Endothelial cell of umbilical vein (primary cell): ENCODE measurements at regions not wholly inside any gene's neighbourhood (a gene's known extent, or its start where the extent isn't known, plus 50 kb on each side); places are given as distances from the start of the nearest gene placed in this dataset.

ENCODE experiments used
- BruUV-seq: library from RNA; stranded (reverse); fragments of 400-500 nt; replicated peaks from 2 replicates; lab custom pipeline; 2021; lab: Mats Ljungman, UMichigan
- CTCF ChIA-PET: fragments of 300-600, 350-600 bp; sonication (Branson Sonifier 250); formaldehyde crosslinking; loops from one replicate; lab custom pipeline; 2021; ENCODE audit warnings: antibody characterized with exemption, inconsistent platforms; lab: Charles Lee
- POLR2A ChIA-PET: fragments of 300-600, 350-600 bp; sonication (Branson Sonifier 250); formaldehyde crosslinking; loops from one replicate; lab custom pipeline; 2021; ENCODE audit warnings: antibody characterized with exemption, inconsistent platforms; lab: Charles Lee
- DNase-seq: peaks from one replicate; pipeline ENCODE4 v3.0.0-alpha.2; 2011; ENCODE audit warnings: low read depth, low spot score
- FAIRE-seq: peaks from 2 replicates; lab custom pipeline; 2011; peaks lifted over from hg19 to GRCh38; lab: Jason Lieb, UNC
- H2AFZ ChIP-seq: 2 replicates; pipeline ENCODE4 v1.6.0; 2012; ENCODE audit warnings: low read depth, low read length, control low read depth, inconsistent platforms
- H3K27ac ChIP-seq: 2 replicates; pipeline ENCODE4 v1.5.1; 2011; ENCODE audit warnings: low read depth, mild to moderate bottlenecking, control low read depth, low read length, moderate library complexity; ENCODE audit not compliant: insufficient read depth
- H3K27me3 ChIP-seq, 2 experiments: 2 replicates each; pipeline versions ENCODE4 v1.6.0 to v1.6.1; 2011; ENCODE audit warnings: low read length in 2 of 2, mixed read lengths in 1 of 2; ENCODE audit not compliant: control insufficient read depth in 2 of 2, insufficient read depth in 2 of 2
- H3K36me3 ChIP-seq, 2 experiments: 2 replicates in 1 of 2; 3 replicates in 1 of 2; pipeline ENCODE4 v1.5.1; 2011; ENCODE audit warnings: low read length in 2 of 2, mild to moderate bottlenecking in 1 of 2, moderate library complexity in 1 of 2; ENCODE audit not compliant: control insufficient read depth in 2 of 2, insufficient read depth in 2 of 2; ENCODE audit errors: extremely low read depth in 1 of 2
- H3K4me1 ChIP-seq: 3 replicates; pipeline ENCODE4 v1.5.1; 2011; ENCODE audit warnings: mild to moderate bottlenecking, low read length; ENCODE audit not compliant: control insufficient read depth, insufficient read depth; ENCODE audit errors: extremely low read depth
- H3K4me2 ChIP-seq: 2 replicates; pipeline ENCODE4 v1.6.1; 2011; ENCODE audit warnings: low read length, control low read depth, mixed read lengths; ENCODE audit not compliant: insufficient read depth
- H3K4me3 ChIP-seq, 3 experiments: fragments of 200-600 bp in 1 of 3; sonication (generic), shearing (Covaris generic) in 1 of 3; replicated peaks in 1 of 3; 2 replicates each; pipeline ENCODE4 v1.5.1; 2011 to 2016; ENCODE audit warnings: control low read depth in 3 of 3, low read length in 3 of 3, mild to moderate bottlenecking in 2 of 3, inconsistent platforms in 1 of 3, low read depth in 1 of 3, moderate library complexity in 1 of 3; ENCODE audit not compliant: insufficient read depth in 1 of 3
- H3K79me2 ChIP-seq: 2 replicates; pipeline ENCODE4 v1.6.0; 2012; ENCODE audit warnings: low read length, inconsistent platforms; ENCODE audit not compliant: control insufficient read depth, insufficient read depth
- H3K9ac ChIP-seq: replicated peaks from 2 replicates; pipeline ENCODE3; 2011; ENCODE audit warnings: low read length, control low read depth; ENCODE audit not compliant: insufficient read depth; ENCODE audit errors: extremely low read depth
- H3K9me1 ChIP-seq: replicated peaks from 3 replicates; pipeline ENCODE4 v1.6.0; 2011; ENCODE audit warnings: mild to moderate bottlenecking, low read length; ENCODE audit not compliant: control insufficient read depth, insufficient read depth; ENCODE audit errors: extremely low read depth
- H3K9me3 ChIP-seq: replicated peaks from 2 replicates; pipeline ENCODE4 v1.5.1; 2012; ENCODE audit warnings: low read length, inconsistent platforms; ENCODE audit not compliant: control insufficient read depth, insufficient read depth
- H4K20me1 ChIP-seq: replicated peaks from 2 replicates; pipeline ENCODE3; 2011; ENCODE audit warnings: mild to moderate bottlenecking, low read length; ENCODE audit not compliant: control insufficient read depth, insufficient read depth; ENCODE audit errors: extremely low read depth
- CTCF ChIP-seq, 2 donors: IDR thresholded peaks; 1 replicate in 1 of 2; 2 replicates in 1 of 2; pipeline ENCODE4 v1.5.1; 2011; ENCODE audit warnings: low read length in 2 of 2, mild to moderate bottlenecking in 2 of 2, moderate library complexity in 2 of 2, control low read depth in 1 of 2, inconsistent platforms in 1 of 2, low read depth in 1 of 2; ENCODE audit not compliant: insufficient read depth in 1 of 2; ENCODE audit errors: extremely low read depth in 1 of 2
- EZH2 ChIP-seq: IDR thresholded peaks from 2 replicates; pipeline ENCODE4 v1.6.1; 2012; ENCODE audit warnings: borderline replicate concordance, low read depth, mild to moderate bottlenecking, moderate library complexity, low read length, inconsistent platforms; ENCODE audit not compliant: severe bottlenecking
- FOS ChIP-seq: IDR thresholded peaks from 2 replicates; pipeline ENCODE4 v1.6.1; 2011; ENCODE audit warnings: mild to moderate bottlenecking, low read length, moderate library complexity, borderline replicate concordance; ENCODE audit not compliant: insufficient read depth
- GATA2 ChIP-seq: IDR thresholded peaks from 2 replicates; pipeline ENCODE4 v1.7.0; 2011; ENCODE audit warnings: low read depth, mild to moderate bottlenecking, moderate library complexity, mixed read lengths, low read length; ENCODE audit not compliant: insufficient read length, insufficient read depth
- JUN ChIP-seq: IDR thresholded peaks from 2 replicates; pipeline ENCODE4 v1.6.1; 2011; ENCODE audit warnings: borderline replicate concordance, low read depth; ENCODE audit not compliant: insufficient read length, insufficient read depth
- MAX ChIP-seq: IDR thresholded peaks from 2 replicates; pipeline ENCODE4 v1.6.1; 2011; ENCODE audit not compliant: insufficient read depth, insufficient read length
- MYC ChIP-seq: IDR thresholded peaks from one replicate; pipeline ENCODE4 v1.6.1; 2011; ENCODE audit warnings: mild to moderate bottlenecking, low read depth, low read length
- POLR2A ChIP-seq: IDR thresholded peaks from 2 replicates; pipeline ENCODE4 v1.6.1; 2012; ENCODE audit warnings: low read depth, mild to moderate bottlenecking, control low read depth, low read length
- POLR2AphosphoS5 ChIP-seq: IDR thresholded peaks from 2 replicates; pipeline ENCODE4 v1.6.1; 2012; ENCODE audit warnings: low read depth, mild to moderate bottlenecking, control low read depth, low read length, moderate library complexity; ENCODE audit not compliant: insufficient read depth
- dilution Hi-C: fragments of 300-500 bp; cut with MboI; formaldehyde crosslinking; loops from one replicate; pipeline ENCODE4 v1.15.0; 2019; ENCODE audit warnings: low sequenced_read_pairs; ENCODE audit not compliant: extremely low pct_ligation_motif_present
- intact Hi-C: fragments of 100-400 bp; cut with micrococcal nuclease; formaldehyde crosslinking; loops from one replicate; pipeline ENCODE4 v1.10.0; 2022

DNA sequence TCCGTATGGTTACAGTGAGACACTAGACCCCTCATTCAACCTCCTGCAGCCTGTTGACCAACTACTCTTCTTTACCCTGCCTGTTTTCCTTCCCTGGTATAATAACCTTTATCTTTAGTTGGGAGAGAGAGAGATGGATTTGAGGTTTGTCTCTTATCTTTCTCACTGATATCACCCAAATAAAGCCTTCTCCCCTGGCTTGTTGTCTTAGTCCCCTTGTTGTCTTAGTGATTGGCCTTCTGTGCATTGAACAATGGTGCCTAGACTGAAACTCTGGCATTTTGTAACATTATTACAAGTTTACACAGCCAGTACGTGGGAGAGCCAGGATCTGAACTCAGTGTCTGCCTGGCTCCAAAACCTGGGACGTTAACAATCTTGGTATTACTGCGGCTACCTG, 560.8 kb downstream of the HS3ST4 start:
- no peak overlapping the region for H3K4me2 ChIP-seq
- H3K9me1 ChIP-seq: no peaks in the 10 kb centered on the region
- ChIA-PET CTCF (no interaction called here), POLR2A (no interaction called here)
- peaks cover 7% of the 10 kb centered on the region for H3K9me3 ChIP-seq
- FAIRE-seq (no peak), DNase-seq (no peak)
- BruUV-seq: no TSS peak
- H3K9ac ChIP-seq: no peak overlapping the region
- H3K27me3 ChIP-seq: no peaks in the 10 kb centered on the region
- no peaks in the 10 kb centered on the region for H3K4me1 ChIP-seq
- no peaks in the 10 kb centered on the region for H3K36me3 ChIP-seq
- no peaks in the 10 kb centered on the region for H3K79me2 ChIP-seq
- dilution Hi-C loops (no loop called here), intact Hi-C loops (no loop called here)
- TF ChIP-seq MAX: no peak
- TF ChIP-seq JUN: no peak
- no peak for TF ChIP-seq POLR2AphosphoS5
- TF ChIP-seq CTCF (IDR thresholded peaks at IDR 0.05; ENCODE audit: extremely low read depth in 1 of 2, insufficient read depth in 1 of 2, low read depth in 1 of 2, low read length in 2 of 2): no peak
- TF ChIP-seq GATA2: no peak
- TF ChIP-seq EZH2: no peak
- TF ChIP-seq POLR2A: no peak
- TF ChIP-seq FOS: no peak
- no peak for TF ChIP-seq MYC
- H3K27ac ChIP-seq: no peak overlapping the region
- H3K4me3 ChIP-seq: no peak overlapping the region
- H4K20me1 ChIP-seq: no peaks in the 10 kb centered on the region
- H2AFZ ChIP-seq: no peak overlapping the region
